ENCODE measurements at regions not wholly inside any gene's neighbourhood (a gene's known extent, or its start where the extent isn't known, plus 50 kb on each side); places are given as distances from the start of the nearest gene placed in this dataset.
A peak's percentile ranks its signal among the peaks of the same experiment; 100 is the strongest.

DNA sequence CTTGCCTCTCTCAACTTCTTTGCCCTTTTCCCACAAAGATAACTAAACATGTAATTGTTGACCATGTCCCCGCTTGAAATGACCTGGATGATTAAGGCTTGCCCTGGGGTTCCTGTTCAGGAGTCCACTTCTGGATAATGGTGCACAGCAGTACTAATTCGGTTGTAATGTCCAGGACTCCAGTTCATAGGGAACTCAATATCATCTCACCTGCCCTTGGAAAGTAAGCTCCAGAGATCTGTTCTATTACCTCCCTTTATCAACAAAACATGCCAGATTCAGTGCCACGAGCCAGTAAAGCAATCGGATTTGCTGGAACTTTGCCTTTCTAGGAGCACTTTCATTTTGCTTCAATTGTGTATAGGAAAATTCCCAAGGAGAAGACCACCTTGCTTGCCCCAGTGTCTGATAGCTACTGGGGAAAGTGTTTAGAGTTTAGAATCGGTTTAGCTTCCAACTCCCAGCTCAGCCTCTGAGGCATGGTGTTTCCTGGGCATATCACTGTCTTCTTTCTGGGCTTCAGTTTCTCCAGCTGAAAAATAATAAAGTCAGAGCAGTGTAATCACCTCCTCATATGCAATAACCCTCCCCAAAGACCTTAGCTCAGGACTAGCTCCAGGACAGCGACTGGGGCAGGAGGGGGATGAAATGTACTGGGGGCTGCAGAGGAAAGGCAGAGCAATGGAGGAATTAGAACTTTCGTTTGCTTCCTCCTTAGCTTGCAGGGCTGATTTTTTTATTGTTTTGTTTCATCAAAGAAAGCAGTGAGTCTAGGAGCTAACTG is 162.6 kb upstream of the CYRIA start:
- H3K27me3 ChIP-seq (ENCODE audit: control insufficient read depth, insufficient read depth, low read length): no peaks in the 10 kb centered on the region

DNA sequence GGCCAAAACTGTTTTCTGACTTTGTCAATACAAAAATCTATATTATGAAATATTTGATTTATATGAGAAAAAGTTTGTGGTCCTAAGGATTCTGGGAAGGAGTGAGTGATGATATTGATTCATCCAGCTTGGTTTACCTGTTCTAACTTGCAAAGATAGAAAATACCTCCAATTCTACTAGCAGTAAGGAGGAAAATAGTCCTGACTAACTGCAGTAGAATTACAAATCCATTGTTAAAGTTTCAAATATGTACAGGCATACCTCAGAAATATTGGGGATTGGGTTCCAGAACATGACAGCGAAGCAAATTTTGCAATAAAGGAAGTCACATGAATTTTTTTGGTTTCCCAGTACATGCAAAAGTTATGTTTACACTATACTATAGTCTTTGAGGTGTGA is 158.8 kb upstream of the CYRIA start:
- Histone ChIP-seq H3K4me1 (ENCODE audit: control insufficient read depth, insufficient read depth, low read length) (no peaks in the 10 kb centered on the region; the same call in 1 of the 2 replicates), H3K9ac (ENCODE audit: low read depth, low read length) (no peak overlapping the region), H3K36me3 (ENCODE audit: control insufficient read depth, insufficient read depth, low read length) (no peaks in the 10 kb centered on the region), H3K27me3 (ENCODE audit: control insufficient read depth, insufficient read depth, low read length) (no peaks in the 10 kb centered on the region), H3K27ac (ENCODE audit: low read depth, low read length) (no peak overlapping the region), H3K9me3 (ENCODE audit: control insufficient read depth, insufficient read depth, low read length) (no peaks in the 10 kb centered on the region), H3K4me3 (ENCODE audit: low read depth, low read length) (no peak overlapping the region)

More for the DNA sequence above, 162.6 kb upstream of the CYRIA start:
- Histone ChIP-seq H3K36me3 (ENCODE audit: control insufficient read depth, insufficient read depth, low read length) (no peaks in the 10 kb centered on the region), H3K9ac (ENCODE audit: low read depth, low read length) (no peak overlapping the region), H3K27ac (ENCODE audit: low read depth, low read length) (no peak overlapping the region), H3K4me3 (ENCODE audit: low read depth, low read length) (no peak overlapping the region), H3K9me3 (ENCODE audit: control insufficient read depth, insufficient read depth, low read length) (no peaks in the 10 kb centered on the region), H3K4me1 (ENCODE audit: control insufficient read depth, insufficient read depth, low read length) (no peaks in the 10 kb centered on the region)

DNA sequence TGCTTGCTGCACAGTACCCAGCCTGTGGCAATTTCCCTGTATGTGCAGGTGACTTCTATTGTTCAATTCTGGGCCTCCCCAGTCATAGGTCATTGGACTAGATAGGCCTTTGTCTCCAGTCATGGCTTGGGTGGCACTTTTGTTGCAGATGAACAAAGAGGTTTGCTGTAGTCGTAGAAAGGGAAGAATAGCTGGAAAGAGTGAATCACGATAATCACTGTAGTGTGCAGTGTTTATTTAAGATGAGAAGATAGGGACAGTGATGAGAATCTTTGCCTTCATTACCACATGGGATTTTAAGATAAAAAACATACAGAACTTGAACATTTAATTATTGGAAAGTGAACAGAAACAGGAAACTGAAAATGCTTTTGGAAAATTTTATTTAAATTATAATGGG is 156.1 kb upstream of the CYRIA start:
- no peaks in the 10 kb centered on the region for H3K27me3 ChIP-seq (ENCODE audit: control insufficient read depth, insufficient read depth, low read length)
- no peak overlapping the region for H3K9ac ChIP-seq (ENCODE audit: low read depth, low read length)
- H3K9me3 ChIP-seq (ENCODE audit: control insufficient read depth, insufficient read depth, low read length): no peaks in the 10 kb centered on the region
- no peak overlapping the region for H3K4me3 ChIP-seq (ENCODE audit: low read depth, low read length)
- H3K36me3 ChIP-seq (ENCODE audit: control insufficient read depth, insufficient read depth, low read length): no peaks in the 10 kb centered on the region
- H3K27ac ChIP-seq (ENCODE audit: low read depth, low read length): no peak overlapping the region
- no peaks in the 10 kb centered on the region; the same call in 1 of the 2 replicates for H3K4me1 ChIP-seq (ENCODE audit: control insufficient read depth, insufficient read depth, low read length)

- no peaks in the 10 kb centered on the region for H3K27me3 ChIP-seq (ENCODE audit: control insufficient read depth, insufficient read depth, low read length)
- H3K4me3 ChIP-seq (ENCODE audit: low read depth, low read length): no peak overlapping the region
- no peaks in the 10 kb centered on the region; the same call in 1 of the 2 replicates for H3K4me1 ChIP-seq (ENCODE audit: control insufficient read depth, insufficient read depth, low read length)
- H3K9me3 ChIP-seq (ENCODE audit: control insufficient read depth, insufficient read depth, low read length): no peaks in the 10 kb centered on the region
- no peak overlapping the region for H3K9ac ChIP-seq (ENCODE audit: low read depth, low read length)
- no peaks in the 10 kb centered on the region for H3K36me3 ChIP-seq (ENCODE audit: control insufficient read depth, insufficient read depth, low read length)
- H3K27ac ChIP-seq (ENCODE audit: low read depth, low read length): no peak overlapping the region
Observed at GRCh38 chr2:16818203-16818556, 152.5 kb upstream of the CYRIA start.

DNA sequence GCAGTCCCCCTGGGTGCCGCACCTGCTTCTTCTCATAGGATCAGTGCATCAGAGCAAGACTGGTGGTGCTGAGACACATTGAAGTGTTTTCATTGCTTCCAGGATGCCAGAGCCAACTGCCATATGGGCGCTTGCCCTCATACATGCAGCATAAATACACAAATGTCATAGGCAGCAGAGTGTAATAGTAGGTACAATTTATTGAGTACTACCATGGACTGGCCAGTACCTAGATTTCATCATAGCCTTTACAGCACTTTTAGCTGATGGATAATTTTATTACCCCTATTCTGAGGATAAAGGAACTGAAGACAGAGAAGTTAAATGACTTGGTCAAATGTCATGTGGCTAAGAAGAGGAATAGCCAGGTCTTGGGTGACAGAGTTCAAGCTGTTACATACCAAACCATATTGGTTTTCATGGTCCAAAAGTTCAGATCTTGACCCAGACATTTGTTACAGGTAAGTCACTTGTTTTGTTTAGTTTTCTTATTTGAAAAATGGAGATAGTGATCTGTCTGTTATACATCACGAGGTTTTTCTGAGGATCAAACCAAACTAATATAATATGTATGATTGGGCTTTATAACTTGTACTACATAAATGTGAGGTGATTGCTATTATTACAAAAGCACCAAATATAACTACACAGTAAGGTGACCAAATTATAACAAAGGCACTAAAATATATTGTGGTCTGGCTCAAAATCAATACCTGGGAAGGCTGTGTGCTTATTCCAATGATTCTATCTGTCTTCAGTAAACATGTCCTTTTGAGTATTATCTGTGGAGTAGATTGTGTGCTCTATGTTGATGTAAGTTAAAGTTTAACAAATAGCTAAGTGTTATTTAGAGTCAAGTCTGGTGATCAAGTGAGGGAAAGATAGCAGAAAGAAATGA is 151.9 kb upstream of the CYRIA start:
- Histone ChIP-seq H3K27me3 (ENCODE audit: control insufficient read depth, insufficient read depth, low read length) (no peaks in the 10 kb centered on the region), H3K4me3 (ENCODE audit: low read depth, low read length) (no peak overlapping the region), H3K36me3 (ENCODE audit: control insufficient read depth, insufficient read depth, low read length) (no peaks in the 10 kb centered on the region), H3K9ac (ENCODE audit: low read depth, low read length) (no peak overlapping the region), H3K27ac (ENCODE audit: low read depth, low read length) (no peak overlapping the region), H3K9me3 (ENCODE audit: control insufficient read depth, insufficient read depth, low read length) (no peaks in the 10 kb centered on the region), H3K4me1 (ENCODE audit: control insufficient read depth, insufficient read depth, low read length) (no peaks in the 10 kb centered on the region; the same call in 1 of the 2 replicates)

DNA sequence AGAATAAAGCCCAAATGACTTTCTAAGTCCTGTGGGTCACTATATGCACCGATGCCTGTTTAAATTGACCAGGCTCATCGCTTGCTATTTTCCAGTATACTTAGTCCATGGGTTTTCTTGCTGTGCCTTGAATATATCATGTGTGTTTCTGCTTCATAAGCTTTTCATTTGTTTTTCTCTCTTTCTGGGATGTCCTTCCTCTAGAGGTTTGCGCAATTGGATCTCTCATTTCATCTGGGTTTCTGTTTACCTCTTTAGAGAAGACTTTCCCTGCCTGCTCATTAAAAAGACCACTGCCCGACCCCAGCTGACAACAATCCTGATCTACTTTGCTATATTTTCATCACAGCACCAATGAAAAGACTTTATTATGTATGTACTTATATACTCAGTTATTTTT is 150.9 kb upstream of the CYRIA start:
- Histone ChIP-seq H3K27ac (ENCODE audit: low read depth, low read length) (no peak overlapping the region), H3K27me3 (ENCODE audit: control insufficient read depth, insufficient read depth, low read length) (no peaks in the 10 kb centered on the region), H3K9ac (ENCODE audit: low read depth, low read length) (no peak overlapping the region), H3K36me3 (ENCODE audit: control insufficient read depth, insufficient read depth, low read length) (no peaks in the 10 kb centered on the region), H3K9me3 (ENCODE audit: control insufficient read depth, insufficient read depth, low read length) (no peaks in the 10 kb centered on the region), H3K4me1 (ENCODE audit: control insufficient read depth, insufficient read depth, low read length) (no peaks in the 10 kb centered on the region), H3K4me3 (ENCODE audit: low read depth, low read length) (no peak overlapping the region)

DNA sequence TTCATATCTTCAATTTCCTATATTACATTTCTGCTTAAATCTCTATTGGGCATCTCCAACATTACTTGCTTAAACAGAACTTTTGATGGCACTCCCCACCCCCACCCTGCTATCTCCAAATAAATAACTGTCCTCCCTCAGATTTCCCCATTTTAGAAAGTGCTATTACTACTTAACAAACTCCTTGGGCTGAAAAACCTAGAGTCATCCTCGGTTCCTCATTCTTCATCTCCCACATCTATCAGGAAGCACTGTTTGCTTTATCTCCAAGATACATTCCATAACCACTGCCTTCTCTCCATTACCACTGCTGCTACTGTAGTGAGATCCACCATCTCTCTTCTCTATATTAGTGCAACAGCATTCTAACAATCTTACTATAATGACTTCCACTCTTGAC is 150.4 kb upstream of the CYRIA start:
- no peaks in the 10 kb centered on the region for H3K4me1 ChIP-seq (ENCODE audit: control insufficient read depth, insufficient read depth, low read length)
- H3K27me3 ChIP-seq (ENCODE audit: control insufficient read depth, insufficient read depth, low read length): no peaks in the 10 kb centered on the region
- H3K4me3 ChIP-seq (ENCODE audit: low read depth, low read length): no peak overlapping the region
- H3K36me3 ChIP-seq (ENCODE audit: control insufficient read depth, insufficient read depth, low read length): no peaks in the 10 kb centered on the region
- no peaks in the 10 kb centered on the region for H3K9me3 ChIP-seq (ENCODE audit: control insufficient read depth, insufficient read depth, low read length)
- H3K9ac ChIP-seq (ENCODE audit: low read depth, low read length): no peak overlapping the region
- no peak overlapping the region for H3K27ac ChIP-seq (ENCODE audit: low read depth, low read length)

- H3K27ac ChIP-seq (ENCODE audit: low read depth, low read length): no peak overlapping the region
- no peak overlapping the region for H3K9ac ChIP-seq (ENCODE audit: low read depth, low read length)
- H3K4me1 ChIP-seq (ENCODE audit: control insufficient read depth, insufficient read depth, low read length): no peaks in the 10 kb centered on the region
Observed at GRCh38 chr2:16813593-16813992, 148.0 kb upstream of the CYRIA start.

GRCh38 chr2:16798472-16798871 is 132.8 kb upstream of the CYRIA start:
- Histone ChIP-seq H3K27ac (ENCODE audit: low read depth, low read length) (peak overlapping the region; percentile 12), H3K9ac (ENCODE audit: low read depth, low read length) (no peak overlapping the region), H3K4me1 (ENCODE audit: control insufficient read depth, insufficient read depth, low read length) (peaks cover 23% of the 10 kb centered on the region), H3K9me3 (ENCODE audit: control insufficient read depth, insufficient read depth, low read length) (no peaks in the 10 kb centered on the region; the same call in 1 of the 2 replicates), H3K27me3 (ENCODE audit: control insufficient read depth, insufficient read depth, low read length) (no peaks in the 10 kb centered on the region), H3K36me3 (ENCODE audit: control insufficient read depth, insufficient read depth, low read length) (no peaks in the 10 kb centered on the region), H3K4me3 (ENCODE audit: low read depth, low read length) (no peak overlapping the region)

More at GRCh38 chr2:16813593-16813992, 148.0 kb upstream of the CYRIA start:
- Histone ChIP-seq H3K36me3 (ENCODE audit: control insufficient read depth, insufficient read depth, low read length) (no peaks in the 10 kb centered on the region), H3K9me3 (ENCODE audit: control insufficient read depth, insufficient read depth, low read length) (no peaks in the 10 kb centered on the region), H3K27me3 (ENCODE audit: control insufficient read depth, insufficient read depth, low read length) (no peaks in the 10 kb centered on the region), H3K4me3 (ENCODE audit: low read depth, low read length) (no peak overlapping the region)

DNA sequence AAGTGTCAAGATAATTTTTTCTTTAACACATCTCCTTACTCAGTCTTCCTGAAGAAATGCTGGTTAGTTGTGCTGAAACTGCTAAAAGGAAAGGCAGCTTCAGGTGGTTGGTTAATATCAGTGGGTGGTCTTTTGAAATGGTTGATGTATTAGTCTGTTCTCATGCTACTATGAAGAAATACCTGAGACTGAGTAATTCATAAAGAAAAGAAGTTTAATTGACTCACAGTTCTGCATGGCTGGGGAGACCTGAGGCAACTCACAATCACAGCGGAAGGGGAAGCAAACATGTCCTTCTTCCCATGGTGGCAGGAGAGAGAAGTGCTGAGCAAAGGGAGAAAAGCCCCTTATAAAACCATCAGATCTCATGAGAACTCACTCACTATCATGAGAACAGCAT is 125.9 kb upstream of the CYRIA start:
- Histone ChIP-seq H3K4me1 (ENCODE audit: control insufficient read depth, insufficient read depth, low read length) (no peaks in the 10 kb centered on the region), H3K27me3 (ENCODE audit: control insufficient read depth, insufficient read depth, low read length) (no peaks in the 10 kb centered on the region), H3K4me3 (ENCODE audit: low read depth, low read length) (no peak overlapping the region), H3K9me3 (ENCODE audit: control insufficient read depth, insufficient read depth, low read length) (no peaks in the 10 kb centered on the region), H3K9ac (ENCODE audit: low read depth, low read length) (no peak overlapping the region), H3K27ac (ENCODE audit: low read depth, low read length) (no peak overlapping the region), H3K36me3 (ENCODE audit: control insufficient read depth, insufficient read depth, low read length) (no peaks in the 10 kb centered on the region)

GRCh38 chr2:16785149-16785548 is 119.5 kb upstream of the CYRIA start:
- no peak overlapping the region for H3K9ac ChIP-seq (ENCODE audit: low read depth, low read length)
- H3K27me3 ChIP-seq (ENCODE audit: control insufficient read depth, insufficient read depth, low read length): no peaks in the 10 kb centered on the region
- H3K4me1 ChIP-seq (ENCODE audit: control insufficient read depth, insufficient read depth, low read length): peaks cover 9% of the 10 kb centered on the region; the same call in 1 of the 2 replicates
- 0 out of 2 replicates have a peak, but pooled peaks cover 4% of the 10 kb centered on the region for H3K9me3 ChIP-seq (ENCODE audit: control insufficient read depth, insufficient read depth, low read length)
- H3K36me3 ChIP-seq (ENCODE audit: control insufficient read depth, insufficient read depth, low read length): no peaks in the 10 kb centered on the region
- H3K27ac ChIP-seq (ENCODE audit: low read depth, low read length): no peak overlapping the region
- no peak overlapping the region for H3K4me3 ChIP-seq (ENCODE audit: low read depth, low read length)

Data from HUES48 (cell line).